HEK293T (cell line): ENCODE measurements at regions not wholly inside any gene's neighbourhood (a gene's known extent, or its start where the extent isn't known, plus 50 kb on each side); places are given as distances from the start of the nearest gene placed in this dataset.

Source experiments
- ARNT ChIP-seq: fragments of 450-650 bp; IDR thresholded peaks from 2 replicates; pipeline ENCODE4 v1.6.1; 2017; ENCODE audit warnings: mild to moderate bottlenecking
- ELF4 ChIP-seq: fragments of 450-650 bp; IDR thresholded peaks from 2 replicates; pipeline ENCODE4 v1.6.1; 2017; ENCODE audit warnings: antibody characterized with exemption
- FOXA1 ChIP-seq: fragments of 450-650 bp; IDR thresholded peaks from 2 replicates; pipeline ENCODE4 v1.6.1; 2016; ENCODE audit warnings: mild to moderate bottlenecking
- NFRKB ChIP-seq: fragments of 450-650 bp; IDR thresholded peaks from 2 replicates; pipeline ENCODE4 v1.6.1; 2016; ENCODE audit warnings: mild to moderate bottlenecking, moderate library complexity

- TF ChIP-seq NFRKB (no peak), FOXA1 (no peak), ELF4 (no peak), ARNT (no peak)
These were observed 95.7 kb upstream of the ALDH1A3 start for GRCh38 chr15:100783760-100784492.
